ENCODE measurements at regions not wholly inside any gene's neighbourhood (a gene's known extent, or its start where the extent isn't known, plus 50 kb on each side); places are given as distances from the start of the nearest gene placed in this dataset.

- TF ChIP-seq CTCF (IDR thresholded peaks at IDR 0.05): no peak
- TF ChIP-seq POLR2A (IDR thresholded peaks at IDR 0.05): no peak
Measured at GRCh38 chr6:88301888-88302768, 136.0 kb upstream of the CNR1 start.

Data from thyroid gland (tissue), 4 donors.